HepG2 (cell line): ENCODE measurements at regions not wholly inside any gene's neighbourhood (a gene's known extent, or its start where the extent isn't known, plus 50 kb on each side); places are given as distances from the start of the nearest gene placed in this dataset.

ENCODE experiments used
- ATAC-seq: fragments of 200-7000 bp; cut with Tn5 transposase; 3 replicates; pipeline ENCODE4 v1.9.1; 2020; ENCODE audit warnings: mild to moderate bottlenecking, moderate library complexity
- BruUV-seq: library from RNA; stranded (reverse); fragments of 400-500 nt; replicated peaks from 2 replicates; lab custom pipeline; 2021; lab: Mats Ljungman, UMichigan
- CTCF ChIA-PET: fragments of 300-600 bp; formaldehyde crosslinking; extraction: SDS; loops from one replicate; lab custom pipeline; 2021; ENCODE audit warnings: low total read pairs, inconsistent platforms, low intra/inter-chr PET ratio; lab: Yijun Ruan, JAX
- POLR2A ChIA-PET: fragments of 350-600 bp; sonication (Branson Sonifier 250); formaldehyde crosslinking; loops from one replicate; lab custom pipeline; 2020; ENCODE audit warnings: antibody characterized with exemption, inconsistent platforms; lab: Yijun Ruan, JAX
- DNase-seq: peaks from one replicate; pipeline ENCODE4 v3.0.0-alpha.2; 2015; ENCODE audit warnings: low spot score
- FAIRE-seq: peaks from 3 replicates; lab custom pipeline; 2011; peaks lifted over from hg19 to GRCh38; lab: Jason Lieb, UNC
- H2AFZ ChIP-seq: one replicate; pipeline ENCODE4 v1.6.1; 2011; ENCODE audit warnings: low read length, inconsistent platforms
- H3K27ac ChIP-seq: fragments of 300-600 bp; 3 replicates; pipeline ENCODE4 v1.8.0; 2011; ENCODE audit warnings: mixed run types, mild to moderate bottlenecking, mixed read lengths, low read length, inconsistent platforms; ENCODE audit not compliant: insufficient read depth; ENCODE audit errors: extremely low read length
- H3K27me3 ChIP-seq, 2 experiments: fragments of 200-600 bp in 1 of 2; 2 replicates in 1 of 2; 3 replicates in 1 of 2; pipeline versions ENCODE4 v1.6.0 to v1.8.0; 2011; ENCODE audit warnings: low read length in 2 of 2, mild to moderate bottlenecking in 2 of 2, moderate library complexity in 2 of 2, inconsistent platforms in 1 of 2; ENCODE audit not compliant: insufficient read depth in 2 of 2, control insufficient read depth in 1 of 2
- H3K36me3 ChIP-seq, 2 experiments: fragments of 200-600 bp in 1 of 2; replicated peaks in 1 of 2; 2 replicates in 1 of 2; 3 replicates in 1 of 2; pipeline versions ENCODE4 v1.5.1 to v1.8.0; 2011; ENCODE audit warnings: low read length in 2 of 2, inconsistent platforms in 1 of 2; ENCODE audit not compliant: insufficient read depth in 2 of 2, control insufficient read depth in 1 of 2
- H3K4me1 ChIP-seq: 2 replicates; pipeline ENCODE4 v1.5.1; 2012; ENCODE audit warnings: low read length, inconsistent platforms; ENCODE audit not compliant: insufficient read depth
- H3K4me2 ChIP-seq: 2 replicates; pipeline ENCODE4 v1.6.0; 2011; ENCODE audit warnings: low read depth, low read length, inconsistent platforms
- H3K4me3 ChIP-seq, 3 experiments: fragments of 200-600 bp in 1 of 3; sonication (generic), shearing (Covaris generic) in 1 of 3; replicated peaks in 1 of 3; 2 replicates each; pipeline ENCODE4 v1.5.1; 2011 to 2016; ENCODE audit warnings: low read length in 3 of 3, inconsistent platforms in 2 of 3, low read depth in 2 of 3, mild to moderate bottlenecking in 2 of 3, control low read depth in 1 of 3, mixed read lengths in 1 of 3; ENCODE audit not compliant: insufficient read depth in 1 of 3
- H3K79me2 ChIP-seq: one replicate; pipeline ENCODE4 v1.6.1; 2011; ENCODE audit warnings: low read length, inconsistent platforms; ENCODE audit not compliant: insufficient read depth
- H3K9ac ChIP-seq: 2 replicates; pipeline ENCODE4 v1.6.0; 2011; ENCODE audit warnings: mild to moderate bottlenecking, low read depth, low read length, inconsistent platforms; ENCODE audit not compliant: insufficient read depth
- H3K9me3 ChIP-seq: 2 replicates; pipeline ENCODE4 v1.5.1; 2012; ENCODE audit warnings: mild to moderate bottlenecking, low read length
- H4K20me1 ChIP-seq: 2 replicates; pipeline ENCODE4 v1.6.0; 2011; ENCODE audit warnings: inconsistent platforms, mild to moderate bottlenecking, low read length, moderate library complexity; ENCODE audit not compliant: insufficient read depth
- ATF6 ChIP-seq: sonication (generic); formaldehyde crosslinking; conservative IDR thresholded peaks from 2 replicates; pipeline ENCODE4 v1.4.0; 2020; ENCODE audit warnings: missing genetic modification reagents
- ATM ChIP-seq: fragments of 450-650 bp; IDR thresholded peaks from 2 replicates; pipeline ENCODE4 v1.7.1; 2017; ENCODE audit warnings: mild to moderate bottlenecking, borderline replicate concordance
- EP300 ChIP-seq, 3 experiments: sonication (generic) in 1 of 3; formaldehyde crosslinking in 1 of 3; IDR thresholded peaks; 2 replicates each; pipeline versions ENCODE4 v1.5.1 to v1.6.1; 2011 to 2020; ENCODE audit warnings: low read depth in 2 of 3, low read length in 2 of 3, borderline replicate concordance in 1 of 3, improper control_type of control experiment in 1 of 3, mild to moderate bottlenecking in 1 of 3, missing genetic modification reagents in 1 of 3, moderate library complexity in 1 of 3
- ETV5 ChIP-seq: IDR thresholded peaks from 2 replicates; pipeline ENCODE4 v1.6.1; 2018; ENCODE audit warnings: missing biosample characterization, missing genetic modification reagents, inconsistent platforms, borderline replicate concordance
- FOXK1 ChIP-seq: sonication (generic); formaldehyde crosslinking; IDR thresholded peaks from 2 replicates; pipeline ENCODE4 v1.4.0; 2020; ENCODE audit warnings: low read depth, missing genetic modification reagents, borderline replicate concordance
- GPN1 ChIP-seq: sonication (generic); formaldehyde crosslinking; IDR thresholded peaks from 2 replicates; pipeline ENCODE4 v1.5.1; 2020; ENCODE audit warnings: missing genetic modification reagents, borderline replicate concordance
- HMGA1 ChIP-seq: sonication (generic); formaldehyde crosslinking; conservative IDR thresholded peaks from 2 replicates; pipeline ENCODE4 v1.4.0; 2020; ENCODE audit warnings: missing genetic modification reagents
- HOMEZ ChIP-seq: IDR thresholded peaks from 2 replicates; pipeline ENCODE4 v1.6.1; 2016; ENCODE audit warnings: low read depth
- RBFOX2 ChIP-seq: fragments of 200-400 bp; formaldehyde crosslinking; IDR thresholded peaks from 2 replicates; pipeline ENCODE4 v1.6.1; 2017; ENCODE audit warnings: low read depth, mild to moderate bottlenecking, low read length
- SUZ12 ChIP-seq: fragments of 150-350 bp; IDR thresholded peaks from 2 replicates; pipeline ENCODE4 v1.6.1; 2014; ENCODE audit warnings: low read depth, low read length
- TEAD2 ChIP-seq: sonication (generic); formaldehyde crosslinking; IDR thresholded peaks from 2 replicates; pipeline ENCODE4 v1.9.0; 2021; ENCODE audit warnings: missing genetic modification reagents
- TRIM22 ChIP-seq: fragments of 450-650 bp; IDR thresholded peaks from 2 replicates; pipeline ENCODE4 v1.6.1; 2017
- ZNF232 ChIP-seq: sonication (generic); formaldehyde crosslinking; IDR thresholded peaks from 2 replicates; pipeline ENCODE4 v1.4.0; 2020; ENCODE audit warnings: missing genetic modification reagents, borderline replicate concordance
- ZNF577 ChIP-seq: sonication (generic); formaldehyde crosslinking; IDR thresholded peaks from 2 replicates; pipeline ENCODE4 v1.4.0; 2020; ENCODE audit warnings: mild to moderate bottlenecking, low read depth, missing genetic modification reagents, borderline replicate concordance
- ZNF773 ChIP-seq: sonication (generic); formaldehyde crosslinking; IDR thresholded peaks from 2 replicates; pipeline ENCODE4 v1.4.0; 2020; ENCODE audit warnings: missing genetic modification reagents, borderline replicate concordance
- ZNF788 ChIP-seq: sonication (generic); formaldehyde crosslinking; IDR thresholded peaks from 2 replicates; pipeline ENCODE4 v1.5.0; 2020; ENCODE audit warnings: mild to moderate bottlenecking, missing genetic modification reagents, borderline replicate concordance
- ZNF790 ChIP-seq: sonication (generic); formaldehyde crosslinking; IDR thresholded peaks from 2 replicates; pipeline ENCODE4 v1.8.0; 2022; ENCODE audit warnings: missing genetic modification reagents, mild to moderate bottlenecking, borderline replicate concordance
- WGBS: methylation state at CpG from one replicate; pipeline ENCODE4 v1.1.6; 2017; ENCODE audit warnings: low lambda C conversion rate; 5-methylcytosine and 5-hydroxymethylcytosine counted together
- in situ Hi-C: cut with HindIII; loops from 2 replicates; pipeline ENCODE4 v1.10.0; 2017; ENCODE audit warnings: low pct_unique_long_range_greater_than_20kb; ENCODE audit not compliant: extremely low pct_ligation_motif_present
- intact Hi-C: fragments of 100-400 bp; cut with micrococcal nuclease; formaldehyde crosslinking; loops from one replicate; pipeline ENCODE4 v1.10.0; 2022; ENCODE audit not compliant: unreplicated experiment
- TF ChIP-seq, protein P1 (sequence below): sonication (generic); formaldehyde crosslinking; IDR thresholded peaks from 2 replicates; pipeline ENCODE4 v1.5.0; 2020; ENCODE audit warnings: missing genetic modification reagents
- TF ChIP-seq, protein P2 (sequence below): sonication (generic); formaldehyde crosslinking; IDR thresholded peaks from 2 replicates; pipeline ENCODE4 v1.5.0; 2020; ENCODE audit warnings: missing genetic modification reagents, mild to moderate bottlenecking, borderline replicate concordance

DNA sequence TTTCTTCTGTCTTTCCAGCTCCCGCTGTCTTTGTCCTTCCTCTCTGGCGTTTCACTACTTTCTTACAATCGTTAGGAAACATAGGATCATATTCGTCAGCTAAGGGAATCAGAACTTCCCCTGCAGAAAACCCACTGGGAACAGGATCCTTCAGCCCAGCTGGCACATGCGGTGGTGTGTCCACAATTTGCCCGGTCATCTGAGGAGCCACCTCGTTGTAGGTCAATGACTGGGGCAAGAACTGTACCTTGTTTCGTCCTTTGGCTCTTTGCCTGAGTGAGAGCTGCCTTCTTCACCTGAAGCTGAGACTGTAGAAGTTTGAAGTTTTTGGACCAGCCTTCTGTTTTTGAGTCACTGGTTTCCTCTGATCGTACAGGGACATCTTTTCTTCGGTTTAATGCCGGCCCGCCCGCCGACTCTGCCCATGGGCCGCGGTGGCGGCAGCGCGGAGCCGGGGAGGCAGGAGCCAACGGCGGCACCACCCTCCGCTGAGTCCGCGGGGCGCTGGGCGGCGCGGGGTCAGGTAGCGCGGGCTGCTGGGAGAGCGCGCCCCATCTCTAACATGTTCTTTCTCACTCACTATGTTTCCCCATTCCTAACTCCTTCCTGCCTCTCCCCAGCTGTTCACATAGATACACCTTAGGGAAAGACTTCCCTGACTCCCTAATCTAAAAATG lies 214.1 kb upstream of the NANOGP8 start:
- ChIA-PET CTCF (no interaction called here), POLR2A (no interaction called here)
- intact Hi-C loops, result no loop called here
- Histone ChIP-seq H3K4me1 (no peaks in the 10 kb centered on the region), H3K27me3 (no peaks in the 10 kb centered on the region), H3K4me3 (no peak overlapping the region), H4K20me1 (no peaks in the 10 kb centered on the region), H3K9me3 (no peaks in the 10 kb centered on the region), H3K36me3 (no peaks in the 10 kb centered on the region), H3K4me2 (no peak overlapping the region), H3K27ac (no peak overlapping the region), H3K79me2 (no peaks in the 10 kb centered on the region), H2AFZ (no peak overlapping the region), H3K9ac (no peak overlapping the region)
- in situ Hi-C loops, result loop anchor here (25.0 kb wide), 1 partner anchor 1813 kb away; the partner anchor contains the start of gene MEIS2
- no peak for DNase-seq
- BruUV-seq, result no TSS peak
- 90% methylated on average over 33 of the region's 33 CpGs for WGBS
- FAIRE-seq, result no peak
- no peak for ATAC-seq
- no peak for TF ChIP-seq ZNF577
- TF ChIP-seq HMGA1, result no peak
- TF ChIP-seq, protein P1, sequence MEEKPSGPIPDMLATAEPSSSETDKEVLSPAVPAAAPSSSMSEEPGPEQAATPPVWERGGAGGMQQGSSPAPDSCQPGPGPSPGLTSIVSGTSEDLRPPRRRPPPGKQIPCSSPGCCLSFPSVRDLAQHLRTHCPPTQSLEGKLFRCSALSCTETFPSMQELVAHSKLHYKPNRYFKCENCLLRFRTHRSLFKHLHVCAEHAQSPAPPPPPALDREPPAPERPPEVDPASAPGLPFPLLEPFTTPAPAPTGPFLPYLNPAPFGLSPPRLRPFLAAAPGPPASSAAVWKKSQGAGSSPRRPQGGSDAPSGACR (CRISPR knock-in tag), result no peak
- TF ChIP-seq, protein P2, sequence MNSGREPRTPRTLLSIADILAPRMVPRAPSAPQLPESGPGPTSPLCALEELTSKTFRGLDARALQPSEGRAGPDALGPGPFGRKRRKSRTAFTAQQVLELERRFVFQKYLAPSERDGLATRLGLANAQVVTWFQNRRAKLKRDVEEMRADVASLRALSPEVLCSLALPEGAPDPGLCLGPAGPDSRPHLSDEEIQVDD, result no peak
- TF ChIP-seq ZNF773 (CRISPR knock-in tag), result no peak
- no peak for TF ChIP-seq ZNF788 (CRISPR knock-in tag)
- TF ChIP-seq EP300 (IDR thresholded peaks at IDR 0.05; ENCODE audit: low read depth in 2 of 2, low read length in 2 of 2), result no peak
- no peak for TF ChIP-seq EP300 (CRISPR knock-in tag; IDR thresholded peaks at IDR 0.05; ENCODE audit: borderline replicate concordance)
- TF ChIP-seq SUZ12, result no peak
- TF ChIP-seq HOMEZ (CRISPR knock-in tag), result no peak
- TF ChIP-seq ATM, result no peak
- TF ChIP-seq RBFOX2, result no peak
- TF ChIP-seq FOXK1 (CRISPR knock-in tag), result no peak
- TF ChIP-seq ZNF232, result no peak
- TF ChIP-seq GPN1 (CRISPR knock-in tag), result no peak
- TF ChIP-seq ZNF790 (CRISPR knock-in tag), result no peak
- no peak for TF ChIP-seq TEAD2
- TF ChIP-seq ETV5 (CRISPR knock-in tag), result no peak
- no peak for TF ChIP-seq TRIM22
- TF ChIP-seq ATF6 (CRISPR knock-in tag), result no peak
